HG03469 (cell line): ENCODE measurements at regions not wholly inside any gene's neighbourhood (a gene's known extent, or its start where the extent isn't known, plus 50 kb on each side); places are given as distances from the start of the nearest gene placed in this dataset.
"Not testable (repeated sequence)": the region's sequence is repeated elsewhere in the genome, so short reads cannot be mapped to it uniquely, and the experiment has no call there.

Source experiments
- ATAC-seq: cut with Tn5 transposase; IDR thresholded peaks from one replicate; pipeline ENCODE4 v1.9.1; 2021; ENCODE audit warnings: mild to moderate bottlenecking, moderate library complexity, moderate number of reproducible peaks; ENCODE audit not compliant: unreplicated experiment

DNA sequence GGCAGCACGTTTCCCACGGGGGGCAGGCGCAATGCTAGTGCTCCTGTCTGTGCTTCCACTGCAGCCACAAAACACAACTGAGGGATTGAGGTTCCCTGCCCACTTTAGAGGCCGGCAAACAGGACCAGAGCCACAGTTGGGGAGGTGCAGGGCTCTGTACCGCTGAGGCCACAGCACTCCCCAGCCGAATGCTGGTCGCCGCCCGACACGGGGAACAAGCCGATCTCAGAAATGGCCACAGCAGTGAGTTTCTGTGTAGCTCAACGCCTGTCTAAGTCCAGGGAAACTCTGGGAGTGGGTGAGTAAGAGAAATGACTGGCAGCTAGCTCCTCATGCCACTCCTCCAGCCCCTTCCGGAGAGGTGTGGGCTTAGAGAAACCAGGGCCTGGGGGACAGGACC, 194.0 kb upstream of the VWC2 start:
- no peak for ATAC-seq

DNA sequence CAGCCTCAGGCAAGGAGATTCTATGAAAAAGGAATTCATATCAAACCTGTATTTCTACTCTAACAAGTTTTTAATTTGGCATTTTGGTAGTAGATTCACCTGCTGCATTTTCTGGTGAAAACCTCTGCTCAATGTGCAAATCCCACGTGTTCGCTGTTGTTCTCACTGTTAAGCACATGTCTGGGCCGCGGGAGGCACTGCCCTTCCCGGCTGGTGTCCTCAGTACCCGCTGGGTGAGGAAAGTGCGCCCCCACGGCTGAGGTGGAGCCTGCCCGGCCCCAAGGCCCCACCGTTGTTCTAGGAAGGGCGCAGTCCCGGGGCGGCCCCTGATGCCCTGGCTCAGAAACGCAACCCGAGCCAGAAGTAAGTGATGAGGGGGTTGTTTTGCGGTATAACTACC, 193.4 kb upstream of the VWC2 start:
- ATAC-seq = no peak

DNA sequence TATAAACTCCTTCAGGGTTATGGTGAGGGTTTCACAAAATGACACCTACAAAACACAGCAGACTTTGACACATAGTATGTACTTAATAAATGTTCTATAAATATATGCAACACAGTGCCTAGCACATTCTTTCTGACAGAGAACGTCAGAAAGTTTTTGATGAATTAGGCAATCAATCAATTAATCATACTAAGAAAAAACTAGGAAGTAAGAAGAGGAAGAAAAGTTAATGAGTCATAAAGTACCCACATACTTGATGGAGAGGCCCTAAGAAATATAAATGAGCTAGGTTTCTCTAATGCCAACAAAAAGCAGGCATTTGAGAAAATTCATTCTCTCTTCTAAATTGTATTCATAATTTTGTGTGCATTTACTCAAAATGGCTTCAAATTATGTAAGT, 192.7 kb upstream of the VWC2 start:
- ATAC-seq = no peak

DNA sequence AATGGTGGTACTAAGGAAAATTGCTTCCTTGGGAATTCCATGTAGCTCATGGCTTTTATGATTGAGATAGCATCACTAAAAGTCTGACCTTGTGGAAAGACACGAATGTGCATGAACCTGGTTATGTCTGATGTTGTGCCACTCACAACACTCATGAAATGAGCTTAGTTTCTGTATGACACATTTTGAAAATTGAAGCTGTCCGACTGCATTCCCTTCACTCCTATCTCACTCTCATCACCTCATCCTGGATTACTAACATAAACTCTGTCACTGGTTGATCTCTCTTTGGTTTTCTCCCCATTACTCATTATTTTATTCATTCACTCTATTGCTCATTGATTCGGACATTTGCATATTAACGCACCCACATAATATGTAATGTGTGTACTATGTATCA, 190.0 kb upstream of the VWC2 start:
- no peak for ATAC-seq

DNA sequence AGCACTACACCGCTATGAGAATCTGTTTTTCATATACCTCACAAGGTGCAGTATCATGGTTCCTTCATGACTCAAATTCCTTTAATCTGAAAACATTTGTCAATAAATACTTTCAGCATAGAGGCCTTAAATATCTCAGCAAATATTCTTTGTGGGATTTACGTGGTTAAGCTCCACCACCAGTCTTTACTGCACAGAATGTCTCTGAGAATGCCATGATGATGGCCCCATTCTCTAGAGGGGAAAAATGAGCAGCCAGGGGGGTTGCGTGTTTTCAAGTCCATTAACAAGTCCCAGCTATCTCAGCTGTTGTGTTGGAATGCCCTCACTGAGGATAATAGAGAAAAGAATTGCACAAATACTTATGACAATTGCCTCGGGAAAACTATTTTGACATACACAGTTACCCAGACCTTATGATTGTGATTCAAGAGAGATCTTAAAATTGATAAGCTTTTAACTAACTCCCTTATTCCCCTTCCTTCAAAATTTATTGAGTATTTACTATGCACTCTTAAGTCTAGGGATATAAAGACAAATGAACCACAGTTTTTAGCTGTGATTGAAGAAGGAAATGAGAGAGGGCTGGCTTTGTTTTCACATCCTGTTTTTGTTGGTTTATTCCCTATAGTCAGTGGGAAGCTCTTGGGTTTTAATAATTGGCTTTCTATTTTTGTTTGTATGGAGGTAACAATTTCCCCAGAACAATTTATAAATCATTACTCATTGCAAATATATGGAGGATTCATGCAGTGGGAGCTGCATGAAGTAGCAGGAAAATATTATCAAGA, 176.5 kb upstream of the VWC2 start:
- no peak for ATAC-seq

DNA sequence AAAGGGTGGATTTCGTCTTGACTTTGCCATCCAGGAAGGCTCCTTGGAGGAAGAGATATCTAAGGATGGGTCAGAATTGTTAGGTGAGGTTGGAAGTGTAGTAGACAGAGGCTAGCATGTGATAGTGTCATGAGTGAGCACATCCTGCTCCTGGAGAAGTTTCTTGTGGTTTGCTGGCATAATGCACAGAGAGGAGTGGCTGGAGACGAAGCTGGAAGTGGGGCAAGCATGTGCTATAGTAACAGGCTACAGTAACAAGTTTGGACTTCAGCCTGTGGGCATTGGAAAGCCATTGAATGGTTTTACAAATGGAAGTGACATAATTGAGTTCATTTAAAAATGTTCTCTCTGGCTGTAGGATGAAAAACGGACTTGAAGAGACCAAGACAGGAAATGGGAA, 175.6 kb upstream of the VWC2 start:
- ATAC-seq = no peak

DNA sequence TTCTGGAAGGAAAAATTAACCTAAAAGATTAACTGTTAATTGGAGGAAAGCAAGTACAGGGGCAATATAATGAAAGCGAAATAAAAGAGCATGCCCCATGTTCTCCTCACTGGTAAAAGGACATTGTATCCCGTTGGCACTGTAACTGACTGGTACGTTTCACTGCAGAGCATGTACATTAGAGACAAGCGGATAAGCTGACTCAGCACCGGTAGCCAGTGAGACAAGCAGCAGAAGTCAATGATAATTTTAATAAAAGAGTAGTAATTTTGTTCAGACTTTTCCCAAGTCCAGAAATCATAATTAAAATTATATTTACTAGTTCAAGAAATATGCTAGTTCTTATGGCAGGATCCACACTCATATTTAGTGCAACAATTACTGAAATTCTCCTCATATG, 161.5 kb upstream of the VWC2 start:
- no peak for ATAC-seq

DNA sequence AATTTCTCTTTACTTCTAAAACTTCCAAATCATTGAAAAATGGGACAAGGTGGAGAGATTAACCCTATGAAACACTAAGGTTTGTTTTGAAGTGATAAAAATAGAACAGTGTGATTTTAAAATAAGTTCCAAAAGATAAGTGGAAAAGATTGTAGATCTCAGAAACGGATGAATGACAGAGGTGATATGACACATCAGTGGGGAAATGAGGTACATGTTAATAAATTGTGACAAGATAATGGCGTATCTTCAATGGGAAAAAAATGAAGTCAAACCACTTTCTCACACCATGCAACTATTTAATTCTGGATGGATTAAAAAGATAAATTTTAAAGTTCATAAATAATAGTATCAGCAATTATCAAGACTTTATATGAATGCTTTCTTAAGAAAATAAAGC, 159.7 kb upstream of the VWC2 start:
- ATAC-seq = no peak

DNA sequence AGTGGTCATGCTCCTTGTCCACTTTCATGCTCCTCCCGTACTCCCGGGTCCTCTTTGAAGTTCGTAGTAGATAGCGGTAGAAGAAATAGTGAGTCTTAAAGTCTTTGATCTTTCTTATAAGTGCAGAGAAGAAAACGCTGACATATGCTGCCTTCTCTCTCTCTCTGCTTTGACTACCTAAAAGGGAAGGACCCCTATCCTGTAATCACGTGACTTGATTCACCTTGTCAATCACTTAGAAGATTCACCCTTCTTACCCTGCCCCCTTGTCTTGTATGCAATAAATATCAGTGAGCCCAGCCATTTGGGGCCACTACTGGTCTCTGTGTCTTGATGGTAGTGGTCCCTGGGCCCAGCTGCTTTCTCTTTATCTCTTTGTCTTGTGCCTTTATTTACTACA, 158.5 kb upstream of the VWC2 start:
- ATAC-seq = not testable (repeated sequence)

DNA sequence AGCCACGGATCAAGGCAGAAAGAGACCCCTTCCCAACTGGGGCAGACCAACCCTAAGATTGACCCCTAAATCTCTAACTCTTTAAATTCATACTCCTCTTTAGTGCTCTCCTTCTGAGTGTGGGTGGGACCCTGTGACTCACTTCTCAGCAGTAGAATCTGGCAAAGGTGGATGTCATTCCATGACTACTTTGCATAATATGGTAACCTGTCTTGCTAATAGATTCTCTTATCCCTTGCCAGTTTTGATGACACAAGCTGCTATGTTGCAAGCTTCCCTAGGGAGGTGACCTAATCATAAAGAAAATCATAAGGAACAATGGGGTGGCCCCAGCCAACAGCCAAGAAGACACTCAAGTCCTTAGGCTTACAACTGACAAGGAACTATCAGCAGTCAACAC, 155.4 kb upstream of the VWC2 start:
- ATAC-seq = no peak

DNA sequence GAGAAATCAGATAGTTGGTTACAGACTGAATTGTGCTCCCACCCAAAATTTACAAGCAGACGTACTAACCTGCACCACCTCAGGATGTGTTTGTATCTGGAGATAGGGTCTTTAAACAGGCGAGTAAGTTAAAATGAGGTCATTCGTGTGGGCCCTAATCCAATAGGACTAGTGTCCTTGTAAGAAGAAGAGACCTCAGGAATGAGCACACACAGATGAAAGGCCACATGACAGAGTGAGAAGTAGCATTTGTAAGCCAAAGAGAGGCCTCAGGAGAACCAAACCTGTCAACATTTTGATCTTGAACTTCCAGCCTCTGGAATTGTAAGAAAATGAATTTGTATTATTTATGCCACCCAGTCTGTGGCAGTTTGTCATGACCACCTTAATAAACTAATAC, 149.5 kb upstream of the VWC2 start:
- no peak for ATAC-seq

DNA sequence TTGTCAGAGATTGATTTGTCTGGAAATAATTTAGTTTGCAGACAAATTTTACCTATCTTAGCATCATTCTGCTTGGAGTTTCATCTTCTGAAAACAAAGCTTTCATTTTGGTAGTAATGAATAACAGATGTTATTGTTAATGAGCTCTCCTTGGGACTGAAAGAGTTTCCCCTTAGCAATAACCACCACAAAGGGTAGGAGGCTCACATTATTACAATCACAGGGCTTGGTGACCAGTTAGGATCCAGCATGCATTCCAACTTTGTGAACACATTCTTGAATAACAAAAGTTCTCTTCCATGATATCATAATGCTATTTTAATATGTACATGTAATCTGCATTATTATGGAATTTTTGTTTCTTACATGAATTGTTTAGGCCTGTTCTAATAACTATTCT, 148.8 kb upstream of the VWC2 start:
- ATAC-seq = no peak

DNA sequence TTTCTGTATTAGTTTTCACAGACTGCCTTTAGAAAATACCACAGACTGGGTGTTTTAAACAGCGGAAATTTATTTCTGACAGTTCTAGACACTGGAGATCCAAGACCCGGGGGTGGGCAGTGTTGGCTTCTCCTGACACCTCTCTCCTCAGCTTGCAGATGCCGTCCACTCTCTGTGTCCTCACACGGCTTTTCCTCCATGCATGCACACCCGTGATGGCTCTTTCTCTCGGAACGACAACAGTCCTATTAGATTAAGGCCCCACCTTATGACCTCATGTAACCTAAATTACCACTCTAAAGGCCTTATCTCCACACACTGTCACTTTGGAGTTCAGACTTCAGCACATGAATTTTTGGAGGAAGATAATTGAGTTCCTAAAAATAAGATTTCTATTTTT, 142.9 kb upstream of the VWC2 start:
- ATAC-seq = no peak

DNA sequence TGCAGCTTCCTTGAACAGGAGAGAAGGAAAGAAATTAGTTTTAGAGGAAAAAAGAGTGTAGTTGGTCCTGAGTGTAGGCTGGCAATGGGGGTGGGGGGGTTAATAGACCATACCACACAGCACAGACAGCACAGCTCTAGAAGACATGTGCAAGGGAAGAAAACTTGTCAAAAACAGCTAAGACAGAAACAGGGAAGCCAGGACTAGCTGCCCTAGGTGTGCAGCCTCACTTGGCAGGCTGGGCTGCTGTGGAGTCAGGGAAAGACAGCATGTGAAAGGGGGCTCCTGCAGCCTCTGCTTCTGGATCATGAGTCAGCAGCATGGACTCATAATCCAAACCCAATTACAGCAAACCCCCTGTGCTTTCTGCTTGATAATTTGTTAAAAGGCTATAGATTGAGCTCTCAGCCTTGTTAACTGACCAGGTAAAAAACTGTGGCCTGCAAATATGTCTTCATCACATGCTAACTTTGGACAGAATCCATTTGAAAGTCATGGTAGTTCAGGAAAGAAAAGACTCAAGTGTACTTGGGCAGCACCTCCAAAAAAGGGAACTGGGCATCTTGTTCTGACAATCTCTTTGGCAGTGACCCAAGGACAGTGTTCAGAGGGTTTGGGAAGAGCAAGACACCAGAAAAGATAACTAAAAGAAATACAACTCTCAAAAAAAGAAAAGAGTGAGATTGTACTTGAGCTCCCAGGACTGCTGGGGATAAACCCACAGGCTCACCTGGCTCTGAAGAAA, 142.2 kb upstream of the VWC2 start:
- ATAC-seq = no peak

DNA sequence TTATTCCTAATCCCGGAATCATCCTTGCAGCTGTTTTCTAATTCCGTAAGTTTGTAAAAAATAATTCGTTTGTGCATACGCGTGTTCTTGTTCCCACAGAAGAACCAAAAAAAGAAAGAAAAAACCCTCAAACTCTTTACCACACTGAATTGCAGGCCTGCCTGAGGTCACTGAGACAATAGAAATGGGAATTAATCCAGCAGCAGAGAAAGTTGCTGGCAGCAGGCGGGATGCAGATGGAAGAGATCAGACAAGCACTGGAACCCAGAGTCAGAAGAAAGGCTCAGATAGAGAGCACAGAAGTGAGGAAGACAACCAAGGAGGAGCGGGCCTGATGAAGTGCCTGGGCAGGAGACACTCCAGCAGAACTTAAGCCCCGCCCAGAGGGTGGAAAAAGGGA, 141.5 kb upstream of the VWC2 start:
- no peak for ATAC-seq

DNA sequence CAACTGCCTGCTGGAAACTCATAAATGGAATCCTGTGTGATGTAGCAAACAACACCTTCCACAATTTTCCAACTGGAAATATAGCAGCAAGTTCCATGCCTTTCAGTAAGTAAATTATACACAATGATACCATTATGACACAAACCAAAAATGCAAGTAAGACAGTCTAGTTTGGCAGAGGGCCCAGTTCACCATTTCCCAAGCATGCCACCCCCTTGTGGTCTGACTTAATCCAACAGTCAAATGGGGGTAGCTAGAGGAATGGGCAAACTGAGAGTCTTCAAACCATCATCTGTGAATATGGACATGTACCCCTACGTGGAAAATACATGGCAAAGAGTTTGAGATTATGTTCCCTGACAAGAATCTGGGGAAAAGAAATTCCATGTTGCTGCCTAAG, 137.6 kb upstream of the VWC2 start:
- no peak for ATAC-seq

DNA sequence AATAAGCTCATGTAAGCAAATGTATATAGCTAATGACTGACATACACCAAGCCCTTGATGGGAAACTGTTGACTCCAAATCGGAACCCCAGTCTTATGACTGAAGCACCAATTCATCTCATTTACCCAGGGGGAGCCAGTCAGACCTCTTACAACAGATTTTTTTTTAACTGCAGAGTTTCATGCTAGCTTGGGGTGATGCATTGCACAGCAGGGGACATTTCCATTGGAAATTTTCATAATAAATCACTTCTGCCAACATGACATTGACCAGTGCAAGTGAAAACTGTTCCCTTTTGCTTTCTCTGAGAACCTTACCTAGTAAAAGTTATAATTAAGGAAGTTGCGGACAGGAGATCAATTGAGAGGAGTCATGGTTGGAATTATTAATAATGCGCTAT, 137.0 kb upstream of the VWC2 start:
- ATAC-seq = no peak

DNA sequence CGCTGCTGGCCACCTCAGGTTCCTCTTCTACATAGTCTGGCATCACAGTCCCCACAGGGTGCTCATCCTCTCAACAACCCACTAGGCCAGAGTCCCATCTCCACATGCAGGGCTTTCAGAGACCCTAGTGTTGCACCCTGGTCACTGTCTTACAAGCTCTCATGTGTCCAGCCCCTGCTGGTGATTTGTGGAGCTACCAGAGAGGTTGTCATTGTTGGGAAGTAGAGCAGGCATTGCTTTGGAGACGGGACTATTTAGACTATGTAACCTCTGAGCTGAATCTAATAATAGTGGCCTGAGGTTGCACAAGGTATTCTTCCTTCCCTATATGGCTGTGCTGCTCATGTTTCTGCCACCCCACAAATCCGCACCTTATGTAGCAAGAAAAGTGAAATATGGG, 135.3 kb upstream of the VWC2 start:
- ATAC-seq = no peak

DNA sequence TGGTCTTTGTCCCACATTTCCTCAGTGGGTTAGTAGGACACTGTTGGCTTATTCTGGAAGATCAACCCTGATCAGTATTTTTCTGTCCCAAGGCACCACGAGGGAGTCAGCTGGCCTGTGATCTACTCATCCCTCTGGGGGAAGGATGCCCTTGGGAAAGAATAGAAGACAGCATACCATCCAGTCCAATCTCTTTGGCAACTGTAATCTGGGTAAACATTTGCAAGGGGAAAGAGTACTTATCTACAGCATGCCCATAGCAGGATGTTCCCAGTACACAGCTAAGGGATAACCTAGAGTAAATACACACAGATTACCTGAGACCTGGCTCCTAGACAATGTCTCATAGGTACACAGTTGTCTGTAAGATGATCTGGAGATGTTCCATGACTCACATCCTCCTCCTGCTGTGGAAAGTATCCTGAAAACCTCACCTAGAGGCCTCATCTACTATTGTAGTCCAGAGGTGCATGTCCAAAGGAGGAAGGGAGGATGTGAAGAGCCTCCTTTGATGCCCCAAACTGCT, 134.3 kb upstream of the VWC2 start:
- ATAC-seq = no peak

DNA sequence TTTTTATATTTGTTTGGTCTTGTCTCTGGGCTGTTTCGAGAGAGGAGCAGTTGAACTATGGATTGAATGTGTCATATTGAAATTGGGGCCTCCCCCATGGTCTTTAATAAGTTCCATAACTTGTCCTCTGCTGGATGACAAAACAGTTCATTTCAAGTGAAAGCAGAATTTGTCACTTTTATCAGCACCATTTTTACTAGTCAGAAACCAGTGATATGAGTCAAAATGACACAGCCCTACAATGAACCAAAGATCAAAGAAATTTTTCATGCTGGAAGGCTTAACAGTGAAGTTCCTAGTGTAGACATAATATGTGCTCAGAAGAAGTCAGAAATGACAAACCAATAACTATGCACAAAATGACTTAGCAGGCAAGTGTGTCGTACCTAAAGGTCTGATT, 133.6 kb upstream of the VWC2 start:
- no peak for ATAC-seq

DNA sequence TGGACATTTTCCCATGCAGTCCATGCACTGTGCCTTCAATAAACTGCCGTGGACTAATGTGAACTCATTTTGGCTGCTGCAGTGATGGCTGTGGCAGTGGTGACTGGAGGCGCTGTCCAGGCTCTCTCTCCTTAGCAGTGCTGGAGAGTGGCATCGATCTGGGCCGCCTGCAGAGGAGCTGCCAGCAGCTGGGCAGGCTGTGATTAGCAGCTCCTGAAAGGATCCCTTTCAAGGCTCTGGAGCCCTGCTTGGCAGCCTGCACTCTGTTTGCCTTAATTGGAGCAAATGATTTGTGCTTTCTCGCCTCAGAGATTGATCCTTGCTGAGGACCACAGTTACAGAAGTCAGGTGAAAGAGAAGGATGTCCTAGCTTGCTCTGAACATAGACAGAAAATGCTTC, 130.1 kb upstream of the VWC2 start:
- ATAC-seq = no peak

DNA sequence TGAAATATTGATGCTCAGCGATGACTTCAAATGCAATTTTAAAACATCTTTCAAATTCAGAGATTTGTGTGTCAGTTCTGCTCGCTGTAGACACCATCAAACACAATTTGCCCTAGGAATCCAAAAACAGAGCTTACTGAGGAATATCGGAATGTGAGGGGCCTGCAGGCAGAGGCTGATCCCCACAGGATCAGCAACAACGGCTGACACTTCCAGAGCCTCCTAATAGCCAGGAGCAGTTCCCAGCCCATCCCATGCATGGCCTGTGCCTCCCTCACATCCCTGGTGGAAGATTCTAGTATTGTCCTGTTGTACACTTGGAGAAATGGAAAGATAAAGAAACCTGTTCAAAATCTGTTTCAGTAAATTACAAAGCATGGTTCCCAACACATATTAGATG, 129.7 kb upstream of the VWC2 start:
- no peak for ATAC-seq
